Activated naive CD8-positive, alpha-beta T cell treated with anti-CD3 and anti-CD28 coated beads, Interleukin-2, amount 50 U/mL, for 16 hours (primary cell): ENCODE measurements at regions not wholly inside any gene's neighbourhood (a gene's known extent, or its start where the extent isn't known, plus 50 kb on each side); places are given as distances from the start of the nearest gene placed in this dataset.

Experiments used
- DNase-seq: peaks from one replicate; pipeline ENCODE4 v3.0.0-alpha.2; 2020; ENCODE audit warnings: low read depth, low spot score

DNA sequence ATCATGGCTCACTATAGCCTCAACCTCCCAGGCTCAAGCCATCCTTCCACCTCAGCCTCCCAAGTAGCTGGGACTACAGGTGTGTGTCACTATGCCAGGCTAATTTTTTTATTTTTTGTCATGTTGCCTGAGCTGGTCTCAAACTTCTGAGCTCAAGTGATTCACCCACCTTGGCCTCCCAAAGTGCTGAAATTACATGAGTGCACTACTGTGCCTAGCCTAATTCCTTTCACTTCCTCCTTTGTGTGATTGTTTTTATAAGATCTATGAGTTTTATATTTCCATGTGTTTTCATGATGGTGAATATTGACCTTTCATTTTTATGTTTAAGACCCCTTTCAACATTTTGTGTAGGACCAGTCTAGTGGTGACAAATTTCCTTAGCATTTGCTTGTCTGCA lies 55.2 kb upstream of the IL12B start:
- DNase-seq: no peak

DNA sequence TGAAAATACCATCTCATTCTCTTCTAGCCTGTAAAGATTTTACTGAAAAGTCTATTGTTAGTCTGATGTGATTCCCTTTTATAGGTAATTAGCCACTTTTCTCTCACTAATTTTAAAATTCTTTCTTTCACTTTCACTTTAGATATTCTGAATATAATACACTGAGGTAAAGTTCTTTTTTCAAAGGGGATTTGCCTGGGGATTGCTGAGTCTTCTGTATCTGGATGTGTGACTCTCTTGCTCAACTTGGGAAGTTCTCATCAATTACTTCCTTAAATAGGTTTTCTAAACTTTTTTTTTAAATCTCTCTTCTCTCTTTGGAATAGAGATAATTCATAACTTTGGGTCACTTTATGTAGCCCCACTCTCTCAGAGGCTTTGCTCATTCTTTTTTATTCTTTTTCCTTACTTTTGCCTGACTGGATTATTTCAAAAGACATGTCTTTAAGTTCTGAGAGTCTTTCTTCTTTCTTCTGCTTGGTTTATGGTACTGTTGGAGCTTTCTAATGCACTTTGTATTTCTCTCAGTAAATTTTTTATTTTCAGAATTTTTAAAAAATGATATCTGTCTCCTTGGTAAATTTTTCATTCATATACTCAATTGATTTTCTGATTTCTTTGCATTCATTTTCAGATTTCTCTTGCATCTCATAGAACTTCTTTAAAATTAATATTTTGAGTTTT lies 55.9 kb upstream of the IL12B start:
- no peak for DNase-seq

DNA sequence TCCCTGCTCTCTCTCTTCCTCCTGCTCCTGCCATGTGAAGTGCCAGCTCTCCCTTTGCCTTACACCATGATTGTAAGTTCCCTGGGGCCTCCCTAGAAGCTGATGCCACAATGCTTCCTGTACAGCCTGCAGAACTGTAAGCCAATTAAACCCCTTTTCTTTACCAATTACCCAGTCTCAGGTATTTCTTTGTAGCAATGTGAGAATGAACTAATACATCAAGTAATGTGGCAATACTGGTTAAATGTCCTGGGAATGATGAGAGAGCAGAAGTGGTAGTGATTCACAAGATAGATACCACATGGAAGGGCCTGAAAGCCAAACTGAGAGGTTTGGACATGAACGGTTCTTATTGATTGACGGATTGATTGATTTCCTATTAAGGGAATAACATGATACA lies 62.6 kb upstream of the IL12B start:
- DNase-seq: no peak

DNA sequence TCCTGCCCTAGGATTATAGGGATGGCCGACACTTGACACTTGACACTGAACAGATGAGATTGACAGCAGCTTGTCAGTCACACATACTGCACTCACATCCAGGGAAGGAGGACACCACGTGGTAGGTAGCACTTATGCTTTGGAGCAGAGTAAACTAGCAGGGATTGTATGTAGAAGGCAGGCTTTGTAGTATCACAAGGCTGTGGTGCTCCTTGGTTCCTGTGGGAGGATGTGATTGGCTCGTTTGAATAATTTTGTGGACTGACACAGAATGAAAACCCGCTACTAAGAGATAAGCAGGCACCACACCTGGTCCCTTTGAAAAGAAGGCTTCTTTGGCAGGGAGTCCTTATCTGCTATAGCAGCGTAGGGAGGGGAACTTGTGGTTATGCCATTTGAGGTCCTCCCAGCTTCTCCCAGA lies 63.6 kb upstream of the IL12B start:
- no peak for DNase-seq

DNA sequence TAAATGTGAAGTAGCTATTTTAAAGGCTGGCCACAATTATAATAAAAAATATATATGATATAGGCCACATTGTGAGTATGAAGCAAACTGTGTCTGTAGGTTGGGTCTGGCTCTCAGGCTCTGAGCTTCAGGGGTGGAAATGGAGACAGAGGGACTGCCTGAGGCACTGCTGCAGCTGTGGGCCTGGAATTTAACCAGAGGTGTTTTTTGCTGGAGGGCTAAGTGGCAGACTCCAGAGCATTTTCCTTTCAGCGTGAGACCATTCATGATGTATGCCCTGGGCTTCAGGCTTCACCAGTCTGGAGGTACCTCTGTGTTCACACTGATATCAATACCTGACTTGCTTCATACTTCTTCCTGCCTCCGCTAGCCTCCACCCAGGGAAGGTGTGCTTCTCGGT lies 64.9 kb upstream of the IL12B start:
- DNase-seq: no peak

DNA sequence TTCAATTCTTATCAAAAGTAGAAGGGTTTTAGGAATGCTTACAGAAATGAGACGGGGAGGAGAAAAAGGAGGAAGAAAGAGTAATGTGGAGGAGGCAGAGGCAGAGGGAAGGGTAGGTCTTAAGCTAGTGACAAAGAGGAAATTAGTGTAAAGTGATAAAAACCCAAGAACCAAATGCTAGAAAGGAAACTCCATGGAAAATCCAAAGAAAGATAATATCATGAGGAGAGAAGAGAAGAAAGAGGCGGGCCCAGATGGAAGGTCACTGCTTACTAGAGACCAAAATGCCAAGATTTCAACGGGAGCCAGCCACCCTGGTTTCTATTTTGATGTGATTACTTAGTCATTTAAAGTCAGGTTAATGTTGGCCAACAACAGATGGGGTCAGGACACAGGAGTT lies 68.6 kb upstream of the IL12B start:
- no peak for DNase-seq

DNA sequence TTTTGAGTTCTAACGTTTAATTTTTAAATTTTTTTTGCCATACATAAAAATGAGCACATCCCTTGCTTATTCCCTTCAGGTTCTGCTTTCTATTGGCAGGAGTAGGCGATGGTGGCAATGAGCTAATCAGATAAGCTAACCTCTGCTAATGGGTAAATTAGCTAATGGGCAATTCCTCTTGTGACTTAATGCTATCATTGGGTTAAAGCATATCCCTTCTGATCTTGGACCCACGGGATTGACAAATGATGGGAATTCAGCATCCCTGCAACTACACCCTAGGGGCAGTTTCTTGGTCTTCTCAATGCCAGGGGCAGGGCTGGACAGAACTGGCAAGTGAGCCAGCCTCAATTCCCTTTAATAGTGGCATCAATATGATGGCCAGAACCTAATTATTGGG lies 70.2 kb upstream of the IL12B start:
- DNase-seq: no peak

DNA sequence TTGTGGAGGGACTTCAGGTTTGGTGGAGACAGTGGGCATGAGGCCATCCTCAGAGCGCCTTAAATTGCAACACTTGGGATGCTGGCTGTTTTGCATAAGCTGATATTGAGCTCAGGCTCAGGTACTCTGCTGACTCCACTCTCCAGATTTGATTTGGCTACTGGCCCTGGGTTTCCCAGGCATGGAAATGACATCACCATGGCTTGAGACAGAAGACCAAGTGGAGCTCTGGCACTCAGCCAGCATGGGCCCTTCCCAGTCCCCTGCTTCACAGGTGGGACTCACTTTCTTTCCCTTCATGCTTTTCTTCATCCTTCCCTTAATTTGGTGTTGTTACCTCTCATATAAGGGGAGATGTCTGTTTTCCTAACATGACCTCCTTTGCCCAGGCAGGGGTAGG lies 72.0 kb upstream of the IL12B start:
- no peak for DNase-seq

DNA sequence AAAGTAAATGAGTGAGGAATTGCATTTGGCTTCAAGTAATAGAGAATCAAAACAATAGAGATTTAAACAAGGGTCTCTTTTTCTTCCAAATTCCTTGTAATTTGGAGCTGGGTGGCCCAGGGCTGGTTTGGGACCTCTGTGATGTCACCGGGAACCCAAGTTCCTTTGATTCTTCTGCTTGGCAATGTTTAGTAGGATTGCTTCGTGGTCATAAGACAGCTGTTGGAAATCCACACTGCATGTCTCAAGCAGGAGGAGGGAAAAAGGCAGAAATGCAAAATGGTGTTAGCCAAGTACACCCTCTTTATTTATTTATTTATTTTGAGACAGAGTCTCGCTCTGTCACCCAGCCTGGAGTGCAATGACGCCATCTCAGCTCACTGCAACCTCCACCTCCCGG lies 72.6 kb upstream of the IL12B start:
- DNase-seq: no peak

DNA sequence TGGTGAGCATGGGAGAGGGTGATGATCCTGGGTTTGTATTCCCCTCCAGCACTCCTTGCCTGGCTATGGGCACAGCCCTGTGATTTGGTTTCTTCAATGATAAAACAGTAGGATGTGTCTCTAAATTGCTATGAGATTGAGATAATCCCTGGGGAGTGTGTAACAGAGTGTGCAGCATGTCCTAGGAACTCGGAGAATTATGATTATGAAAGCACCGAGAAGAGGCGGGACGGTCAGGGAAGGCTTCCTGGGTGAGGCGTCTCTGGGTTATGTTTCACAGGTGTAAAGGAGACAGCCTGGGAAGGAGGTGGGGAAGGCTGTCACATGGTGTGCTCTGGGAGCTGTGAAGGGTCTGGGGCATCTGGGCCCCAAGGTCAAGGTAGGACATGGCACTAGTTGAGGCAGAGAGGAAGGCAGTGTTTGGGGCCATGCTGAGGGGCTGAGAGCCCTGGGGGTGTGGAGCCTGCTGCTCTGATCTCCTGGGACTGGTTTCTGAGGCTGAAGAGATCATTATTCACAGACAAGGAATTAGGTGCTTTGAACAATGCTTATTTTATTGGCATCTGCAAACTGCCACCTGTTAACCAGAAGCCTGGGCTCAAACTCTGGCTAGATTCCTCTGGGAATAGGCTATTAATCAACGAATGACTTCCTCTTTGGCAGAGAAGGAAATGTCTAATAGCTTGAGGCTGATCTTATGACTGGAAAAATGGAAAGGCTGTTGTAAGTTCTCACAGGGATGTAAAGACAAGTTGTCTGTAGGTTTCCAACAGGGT lies 73.8 kb upstream of the IL12B start:
- DNase-seq: no peak

DNA sequence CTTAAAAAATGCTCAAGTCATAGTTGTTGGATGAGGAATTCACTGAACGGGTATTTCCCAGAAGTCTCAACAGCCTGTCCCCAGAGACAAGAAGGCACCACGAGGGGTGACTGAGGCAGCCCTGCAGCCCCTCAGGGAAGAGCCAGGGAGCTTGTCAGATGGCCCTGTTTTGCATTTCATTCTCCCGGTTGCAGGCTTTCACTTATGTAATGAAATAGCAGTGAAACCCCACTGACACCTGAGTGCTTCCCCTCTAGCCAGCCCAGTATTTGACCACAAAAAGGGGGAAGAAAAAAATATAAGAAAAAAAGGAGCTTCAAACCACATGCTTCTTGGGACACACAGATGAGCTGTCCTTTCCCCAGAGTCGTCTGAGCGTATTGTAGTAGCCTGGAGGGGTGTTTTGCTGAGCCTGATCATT lies 75.3 kb upstream of the IL12B start:
- DNase-seq: no peak

DNA sequence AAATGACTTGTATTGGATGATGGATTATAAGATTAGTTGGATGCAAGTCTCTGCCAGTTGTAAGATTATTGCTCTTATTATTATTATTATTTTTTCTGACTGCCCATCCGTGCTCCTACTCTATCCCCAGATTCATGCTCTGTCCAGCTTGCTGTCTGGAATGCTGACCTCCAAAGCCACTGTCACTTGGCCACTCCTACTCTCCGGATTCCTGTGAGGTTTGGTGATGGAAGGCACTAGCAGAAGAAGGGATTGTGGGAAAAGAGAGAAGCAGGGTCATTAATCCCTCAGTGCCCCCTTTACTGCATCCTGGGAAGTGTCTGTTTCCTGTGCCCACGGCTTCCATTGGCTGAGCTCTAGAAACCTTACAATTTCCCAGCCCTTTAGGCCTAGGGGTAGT lies 76.3 kb upstream of the IL12B start:
- DNase-seq: no peak

DNA sequence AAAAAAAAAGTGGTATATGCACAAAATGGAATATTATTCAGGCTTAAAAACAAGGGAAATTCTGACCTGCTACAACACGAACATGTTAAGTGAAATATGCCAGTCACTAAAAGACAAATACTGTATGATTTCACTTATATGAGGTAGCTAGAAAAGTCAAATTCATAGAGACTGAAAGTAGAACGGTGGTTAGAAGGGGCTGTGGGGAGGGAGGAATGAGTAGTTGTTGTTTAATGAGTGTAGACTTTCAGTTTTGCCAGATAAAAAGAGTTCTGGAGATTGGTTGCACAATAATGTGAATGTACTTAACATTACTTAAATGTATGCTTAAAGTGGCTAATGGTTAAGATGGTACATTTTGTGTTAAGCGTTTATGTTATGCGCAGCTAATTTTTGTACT lies 79.5 kb upstream of the IL12B start:
- DNase-seq: no peak

DNA sequence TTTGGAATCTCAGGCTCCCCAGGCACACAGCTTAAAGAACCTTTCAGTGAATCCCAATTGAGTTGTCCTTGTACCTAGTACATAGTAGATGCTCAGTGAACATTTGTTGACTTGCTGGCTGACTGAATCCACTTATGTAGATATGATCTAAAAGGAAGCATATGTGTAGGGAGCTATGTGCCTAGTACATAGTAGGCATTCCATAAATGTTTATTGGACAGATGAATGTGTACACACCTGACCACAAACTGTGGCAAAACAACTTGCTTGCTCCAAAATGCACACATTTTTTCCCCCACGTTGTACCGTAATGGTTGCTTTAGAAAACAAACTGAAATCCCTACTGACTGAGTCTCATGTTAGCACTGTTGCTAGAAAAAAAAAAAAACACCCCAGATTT lies 80.2 kb upstream of the IL12B start:
- no peak for DNase-seq

DNA sequence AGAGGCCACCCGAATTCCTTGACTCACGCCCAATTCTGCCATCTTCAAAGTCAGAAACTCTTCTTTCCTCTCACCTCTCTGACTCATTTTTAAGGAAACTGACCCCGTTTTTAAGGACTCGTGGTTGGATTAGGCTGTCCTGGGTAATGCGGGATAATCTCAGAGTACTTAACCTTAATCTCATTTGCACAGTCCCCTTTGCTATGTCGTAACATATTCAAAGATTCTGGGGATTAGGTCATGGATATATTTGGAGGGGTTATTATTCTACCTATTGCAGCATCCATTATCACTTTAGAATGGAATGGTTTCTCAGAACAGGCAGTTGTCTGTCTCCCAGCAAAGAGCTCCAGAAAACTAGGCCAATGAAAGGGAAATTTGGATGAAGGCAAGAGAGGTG lies 80.8 kb upstream of the IL12B start:
- no peak for DNase-seq

DNA sequence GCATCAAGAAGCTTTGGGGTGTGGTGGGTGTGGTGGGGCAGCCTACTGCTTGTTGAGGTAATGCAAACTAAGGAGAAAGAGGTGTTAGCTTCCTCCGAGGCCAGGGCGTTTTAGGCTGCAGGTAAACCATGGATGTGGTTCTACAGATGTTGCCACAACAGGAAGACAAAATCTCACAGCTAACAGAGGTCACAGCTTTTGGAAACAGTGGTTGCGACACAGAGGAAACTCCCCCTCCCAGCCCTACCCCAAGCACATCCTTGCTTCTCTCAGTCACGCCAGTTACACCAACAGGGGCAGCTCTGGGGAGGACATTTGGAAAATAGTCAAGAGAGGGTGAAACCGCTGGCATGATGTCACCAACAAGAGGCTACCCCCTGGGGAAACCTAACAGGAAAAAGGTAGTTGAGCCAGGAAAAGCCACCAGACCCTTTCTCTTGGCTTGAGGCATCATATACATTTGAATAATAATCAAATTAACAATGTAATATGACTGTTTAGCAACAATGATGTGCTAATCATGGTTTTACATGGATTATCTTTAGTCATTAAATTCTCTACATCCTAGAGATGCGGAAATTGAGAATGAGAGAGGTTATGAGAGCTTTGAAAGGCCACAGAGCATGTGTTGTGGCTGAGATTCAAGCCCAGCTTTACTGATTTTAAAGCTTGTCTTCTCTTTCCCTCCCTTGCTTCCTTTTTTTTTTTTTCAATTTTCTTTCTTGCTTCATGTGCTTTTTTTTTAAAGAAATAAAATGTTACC lies 82.2 kb upstream of the IL12B start:
- peak; percentile 41 for DNase-seq

DNA sequence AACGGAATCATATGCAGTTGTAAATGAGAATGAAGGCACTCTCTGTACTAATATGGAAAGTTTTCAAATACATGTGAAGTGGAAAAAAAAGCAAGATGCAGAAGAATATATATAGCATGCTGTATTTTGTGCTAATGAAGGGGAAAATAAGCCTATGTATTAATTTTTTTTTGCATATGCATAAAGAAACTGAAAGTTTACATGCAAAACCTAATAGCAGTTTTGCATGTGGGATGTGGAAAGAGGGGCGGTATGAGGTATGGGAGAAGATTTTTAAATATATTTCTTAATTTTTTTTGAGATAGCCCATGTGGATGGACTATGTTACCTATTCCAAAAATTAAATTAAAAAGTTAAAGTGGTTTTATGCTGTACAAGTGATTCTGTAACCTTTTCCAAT lies 83.7 kb upstream of the IL12B start:
- no peak for DNase-seq

DNA sequence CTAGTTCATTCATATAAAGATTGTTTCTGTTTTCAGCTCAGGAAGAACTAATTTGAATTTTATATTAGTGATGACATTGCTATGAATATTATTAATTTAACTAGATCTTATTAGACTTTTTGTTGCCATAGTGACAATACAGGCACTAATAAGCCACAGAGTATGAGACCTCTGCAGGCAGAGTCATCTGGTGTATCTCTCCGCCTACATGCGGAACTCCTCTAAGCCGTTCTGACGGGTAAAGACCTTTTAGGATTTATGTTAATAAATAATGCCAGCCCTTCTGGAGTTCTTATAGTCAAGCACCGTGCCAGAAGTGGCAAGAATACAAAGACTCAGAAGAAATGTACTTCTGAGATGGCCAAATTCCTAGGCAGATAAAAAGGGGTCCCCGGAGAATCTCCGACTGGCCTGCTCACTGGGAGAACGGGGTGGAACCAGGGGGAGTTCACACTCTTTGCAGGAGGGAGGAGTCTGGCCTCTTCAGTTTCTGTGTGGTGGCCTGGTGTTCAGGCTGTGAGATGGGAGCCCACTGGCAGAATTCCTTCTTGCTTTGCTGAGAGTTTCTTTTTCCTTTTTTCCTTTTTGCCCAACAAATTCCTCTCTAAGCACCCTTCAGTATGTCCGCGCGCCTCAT lies 85.1 kb upstream of the IL12B start:
- DNase-seq: no peak

DNA sequence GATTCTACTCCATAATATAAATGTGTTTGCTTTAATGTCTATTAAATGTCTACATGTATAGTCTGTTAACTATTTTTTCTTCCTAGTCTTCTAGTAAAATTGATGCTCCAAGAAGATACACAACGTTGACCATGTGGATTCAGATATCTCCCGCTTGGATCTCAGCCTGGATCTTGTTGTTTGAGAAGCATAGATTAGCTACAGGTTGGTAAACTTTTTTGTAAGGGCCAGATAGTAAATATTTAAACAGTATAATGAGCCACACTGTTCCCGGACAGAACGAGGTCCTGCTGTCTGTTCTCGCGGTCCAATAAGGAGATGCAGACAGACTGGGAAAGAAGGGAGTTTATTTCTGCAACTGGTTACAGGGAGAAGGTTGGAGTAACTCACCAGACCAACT lies 86.2 kb upstream of the IL12B start:
- no peak for DNase-seq

DNA sequence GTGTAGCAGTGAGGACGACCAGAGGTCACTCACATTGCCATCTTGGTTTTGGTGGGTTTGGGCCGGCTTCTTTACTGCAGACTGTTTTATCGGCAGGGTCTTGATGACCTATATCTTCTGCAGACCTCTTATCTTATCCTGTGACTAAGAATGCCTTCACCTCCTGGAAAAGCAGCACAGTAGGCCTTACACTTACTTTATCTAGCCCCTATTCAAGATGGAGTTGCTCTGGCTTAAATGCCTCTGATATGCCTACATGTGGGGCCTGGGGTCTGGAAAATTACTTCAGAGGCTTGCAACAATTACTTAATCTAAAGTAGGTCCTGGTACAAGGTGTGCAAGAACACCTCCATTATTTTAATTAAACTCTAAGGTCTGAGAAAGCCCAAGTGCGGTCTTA lies 86.9 kb upstream of the IL12B start:
- DNase-seq: no peak

DNA sequence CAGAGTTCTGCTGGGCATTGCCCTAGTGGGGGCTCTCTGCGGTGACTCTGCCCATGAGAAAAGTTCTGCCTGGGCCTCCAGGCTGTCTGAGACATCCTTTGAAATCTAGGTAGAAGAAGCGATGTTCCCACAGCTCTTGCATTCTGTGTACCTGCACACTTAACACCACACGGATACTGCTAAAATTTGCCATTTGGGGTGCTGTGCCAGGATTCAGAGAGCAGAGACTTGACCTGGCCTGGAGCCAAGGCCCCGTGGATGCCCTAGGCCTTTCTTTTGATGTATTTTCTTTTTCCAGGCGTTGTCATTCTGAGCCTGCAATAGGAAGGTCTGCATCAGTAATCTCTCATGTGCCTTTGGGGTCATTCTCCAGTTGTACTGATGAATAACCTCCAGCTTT lies 89.3 kb upstream of the IL12B start:
- DNase-seq: no peak

DNA sequence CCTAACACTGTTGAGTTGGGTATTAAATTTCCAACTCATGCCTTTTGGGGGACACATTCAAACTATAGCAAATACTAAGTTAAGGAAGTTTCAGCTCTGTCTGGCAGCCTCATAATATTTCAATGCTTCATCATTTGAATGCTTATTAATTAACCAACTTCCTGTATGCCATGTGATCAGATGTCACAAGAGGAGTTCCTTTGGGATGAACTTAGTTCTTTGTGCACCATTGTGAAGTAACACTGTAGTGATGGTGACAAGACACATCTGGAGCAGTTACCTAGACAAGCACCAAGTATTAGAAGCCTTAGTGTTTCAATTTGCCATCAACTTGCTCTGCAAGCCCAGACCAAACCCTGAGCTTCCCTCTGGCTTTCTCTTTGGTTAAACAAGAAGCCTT lies 90.7 kb upstream of the IL12B start:
- DNase-seq: no peak
